Activated CD4-positive, CD25-positive, alpha-beta regulatory T cell treated with anti-CD3 and anti-CD28 coated beads, Interleukin-2, amount 50 U/mL, for 16 hours (primary cell): ENCODE measurements at regions not wholly inside any gene's neighbourhood (a gene's known extent, or its start where the extent isn't known, plus 50 kb on each side); places are given as distances from the start of the nearest gene placed in this dataset.
"Not testable (repeated sequence)": the region's sequence is repeated elsewhere in the genome, so short reads cannot be mapped to it uniquely, and the experiment has no call there.

ENCODE experiments used
- DNase-seq: peaks from one replicate; pipeline ENCODE4 v3.0.0-alpha.2; 2020; ENCODE audit warnings: low read depth, low spot score

DNA sequence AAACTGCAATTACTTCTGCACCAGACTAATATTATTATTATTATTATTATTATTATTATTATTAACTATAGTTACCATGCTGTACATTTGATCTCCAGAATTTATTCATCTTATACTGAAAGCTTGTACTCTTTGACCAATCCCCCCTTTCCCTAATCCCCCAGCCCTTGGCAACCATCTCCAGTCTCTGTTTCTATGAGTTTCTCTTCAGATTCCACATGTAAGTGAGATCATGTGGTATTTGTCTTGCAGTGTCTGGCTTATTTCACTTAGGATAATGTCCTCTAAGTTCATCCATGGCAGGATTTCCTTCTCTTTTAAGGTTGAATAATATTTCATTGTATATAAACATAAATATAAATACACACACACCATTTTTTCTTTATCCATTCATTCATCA, 287.0 kb upstream of the DAB2 start:
- no peak for DNase-seq

DNA sequence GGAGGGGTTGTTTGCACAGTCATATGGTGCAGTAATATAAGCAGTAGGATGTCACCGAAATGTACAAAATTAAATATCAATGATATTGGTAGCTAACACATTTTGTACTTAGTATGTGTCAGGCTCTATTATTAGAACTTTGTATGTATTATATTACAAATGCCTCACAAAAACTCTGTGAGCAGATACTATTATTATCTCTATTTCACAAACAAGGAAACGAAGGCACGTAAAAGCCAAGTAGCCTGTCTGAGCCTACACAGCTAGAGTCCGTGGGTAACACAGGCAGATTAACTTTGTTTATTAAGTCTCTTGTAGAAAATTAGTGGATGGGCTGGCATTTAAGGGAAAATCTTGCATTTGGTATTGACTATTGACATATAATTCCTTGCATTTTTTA, 284.3 kb upstream of the DAB2 start:
- no peak for DNase-seq

DNA sequence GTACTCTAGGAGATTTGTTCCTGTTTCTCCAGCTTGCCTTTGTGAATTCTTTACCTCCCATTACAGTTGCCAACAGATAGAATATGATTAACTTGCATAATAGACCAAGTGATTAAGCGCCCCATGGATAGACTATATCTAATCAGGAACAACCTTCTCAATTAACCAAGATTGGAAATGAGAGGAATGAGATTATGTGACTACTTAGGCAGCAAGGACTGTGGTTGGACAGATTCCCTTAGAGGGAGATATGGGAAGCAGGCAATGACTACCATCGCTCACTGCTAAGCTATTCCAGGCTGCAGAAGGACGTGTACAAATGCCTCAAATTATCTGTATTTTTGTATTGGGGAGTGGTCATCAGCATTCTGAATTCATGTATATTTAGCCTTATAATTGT, 278.1 kb upstream of the DAB2 start:
- DNase-seq, result no peak

DNA sequence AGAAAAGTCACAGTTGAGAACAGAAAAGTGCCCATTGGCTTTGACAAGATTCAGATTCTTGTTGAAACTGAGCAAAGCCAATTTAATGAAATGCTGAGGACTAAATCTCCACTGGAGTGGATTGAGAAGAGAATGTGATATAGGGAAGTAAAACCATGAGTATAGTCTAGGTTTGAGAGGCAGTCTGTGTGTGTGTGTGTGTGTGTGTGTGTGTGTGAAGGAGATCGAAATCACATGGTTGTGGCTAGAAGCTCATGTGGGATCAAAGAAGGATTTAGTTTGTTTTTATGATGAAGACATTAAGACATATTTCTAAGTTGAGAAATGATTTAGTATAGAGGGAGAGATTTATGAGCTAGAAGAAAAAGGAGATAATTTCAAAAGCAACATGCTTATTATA, 275.7 kb upstream of the DAB2 start:
- no peak for DNase-seq

DNA sequence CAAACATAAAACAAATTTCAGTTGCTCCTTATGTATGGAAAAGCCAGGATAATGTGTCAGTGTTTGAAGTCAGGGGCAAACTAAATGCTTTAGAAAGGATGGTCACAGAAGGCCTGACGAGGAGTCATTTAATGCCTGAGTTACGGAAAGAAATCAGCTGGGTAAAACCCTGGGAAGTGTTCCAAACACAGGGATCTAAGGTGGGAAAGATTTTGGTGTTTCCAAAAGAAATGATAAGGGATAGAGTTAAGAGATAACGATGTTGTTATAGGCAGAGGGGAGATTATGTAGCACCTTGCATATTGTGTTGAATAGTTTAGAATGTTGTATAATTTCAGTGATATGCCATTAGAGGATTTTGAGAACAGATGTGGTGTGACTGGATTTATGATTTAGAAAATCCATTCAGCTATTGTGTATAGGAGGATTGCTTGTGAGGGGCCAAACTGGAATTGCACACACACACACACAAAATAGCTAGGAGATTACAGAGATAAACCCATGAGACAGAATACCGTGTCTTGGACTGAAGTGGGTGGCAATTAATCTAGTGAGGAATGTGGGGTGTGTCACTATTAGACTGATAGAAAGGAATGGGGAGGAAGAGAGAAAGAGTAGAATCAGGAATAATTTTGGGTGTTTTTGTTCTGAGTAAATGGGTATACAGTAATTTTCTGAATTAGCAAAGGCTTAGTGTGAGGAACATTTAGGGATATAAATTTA, 274.2 kb upstream of the DAB2 start:
- no peak for DNase-seq

DNA sequence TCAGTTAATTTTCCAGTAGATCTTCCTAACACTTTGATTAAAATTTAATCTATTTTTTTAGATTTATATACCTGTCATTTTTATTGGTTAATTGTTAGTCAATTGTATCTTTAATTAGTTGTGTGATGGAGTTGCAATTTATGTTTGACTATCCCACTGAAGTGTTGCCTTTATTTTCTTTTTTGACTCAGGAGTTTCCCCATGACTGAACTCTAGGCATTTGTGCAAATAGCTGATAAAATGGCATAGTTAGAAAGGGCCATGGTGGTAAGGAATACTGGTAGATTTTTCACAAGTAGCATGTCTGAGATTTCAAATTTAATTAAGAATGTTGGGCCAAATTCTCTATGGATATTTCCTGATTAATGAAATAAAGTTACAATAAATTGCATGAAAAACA, 273.1 kb upstream of the DAB2 start:
- no peak for DNase-seq

DNA sequence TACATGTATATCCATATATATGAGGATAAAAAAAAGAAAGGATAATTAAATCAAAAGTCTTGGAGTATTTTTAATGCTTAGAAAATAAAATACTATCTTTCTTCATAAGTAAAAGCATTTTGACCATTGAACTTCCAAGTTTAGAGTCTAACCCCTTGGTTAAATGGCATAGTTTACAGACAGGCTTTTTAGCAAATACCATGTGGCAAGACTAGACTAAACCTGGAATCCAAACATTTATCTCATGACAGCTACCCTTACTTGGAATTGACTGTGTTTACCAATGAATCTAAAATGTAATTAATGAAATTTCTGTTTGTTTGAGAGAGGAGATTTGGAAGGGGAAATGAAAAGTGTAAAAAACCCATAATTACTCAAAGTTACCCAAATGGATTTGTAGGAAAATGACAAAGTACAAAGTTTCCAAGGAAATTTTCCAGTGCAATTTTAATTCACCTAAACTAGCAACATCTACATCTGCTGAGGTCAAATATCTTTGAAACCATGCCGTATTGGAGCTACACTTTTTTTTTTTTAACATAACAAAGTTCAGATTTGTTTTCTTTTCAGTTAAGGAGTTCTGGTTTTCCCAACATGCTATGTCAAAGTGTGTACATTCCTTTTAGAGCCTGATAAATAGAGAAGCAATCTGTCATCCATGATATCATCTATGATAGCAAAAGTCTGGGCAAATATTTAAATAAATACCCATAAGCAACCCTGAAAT, 272.1 kb upstream of the DAB2 start:
- no peak for DNase-seq

DNA sequence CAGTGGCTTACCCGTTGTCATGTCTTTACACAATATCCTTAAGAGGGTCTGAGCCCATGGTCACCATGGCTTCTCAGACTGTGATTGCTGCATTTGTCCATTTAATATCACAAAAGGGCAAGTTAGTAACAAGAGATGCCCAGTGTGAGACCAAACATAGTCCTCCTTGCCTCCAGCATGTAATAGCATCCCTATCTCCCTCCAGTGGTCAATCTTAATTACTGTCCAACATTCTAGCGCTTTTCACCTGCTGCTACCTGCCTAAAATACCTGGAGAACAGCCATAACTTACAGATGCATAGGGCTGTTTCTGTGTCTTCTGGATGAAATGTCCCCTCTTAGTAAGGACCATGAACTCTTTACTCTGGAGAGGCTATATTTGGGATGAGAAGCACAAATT, 267.2 kb upstream of the DAB2 start:
- DNase-seq, result no peak

DNA sequence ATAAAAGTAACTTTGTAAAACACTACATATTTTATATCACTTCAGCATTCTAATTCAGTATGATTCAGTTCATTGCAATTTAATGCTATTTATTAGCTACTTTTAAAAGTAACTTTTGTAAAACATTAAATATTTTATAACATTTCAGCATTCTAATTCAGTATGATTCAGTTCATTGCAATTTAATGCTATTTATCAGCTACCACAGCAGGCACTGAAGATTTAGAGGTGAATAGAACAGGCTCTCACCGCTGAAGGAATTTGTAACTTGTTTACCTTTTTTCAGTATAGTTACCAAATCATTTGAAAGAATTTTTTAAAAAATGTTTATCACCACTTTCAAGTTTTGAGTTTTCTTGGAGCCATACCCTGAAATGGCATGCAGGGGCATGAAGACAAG, 266.4 kb upstream of the DAB2 start:
- no peak for DNase-seq

DNA sequence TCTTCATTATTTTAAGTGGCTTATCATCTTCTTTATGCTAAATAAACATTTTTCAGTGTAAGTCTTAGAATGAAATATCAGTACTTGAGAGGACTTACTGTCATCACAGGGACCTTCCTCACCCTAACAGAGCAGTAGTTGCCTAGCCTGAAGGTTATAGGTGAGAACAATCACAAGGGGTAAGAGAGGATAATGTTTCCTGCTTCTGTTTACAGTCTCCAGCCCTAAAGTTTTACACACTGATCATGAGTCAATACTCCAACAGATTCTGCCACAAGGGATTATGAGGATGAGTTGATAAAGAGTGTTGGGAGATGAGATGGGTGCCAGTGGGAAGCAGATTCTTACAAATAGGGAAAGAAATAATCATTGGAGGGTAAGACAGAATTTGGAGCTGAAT, 265.1 kb upstream of the DAB2 start:
- no peak for DNase-seq

DNA sequence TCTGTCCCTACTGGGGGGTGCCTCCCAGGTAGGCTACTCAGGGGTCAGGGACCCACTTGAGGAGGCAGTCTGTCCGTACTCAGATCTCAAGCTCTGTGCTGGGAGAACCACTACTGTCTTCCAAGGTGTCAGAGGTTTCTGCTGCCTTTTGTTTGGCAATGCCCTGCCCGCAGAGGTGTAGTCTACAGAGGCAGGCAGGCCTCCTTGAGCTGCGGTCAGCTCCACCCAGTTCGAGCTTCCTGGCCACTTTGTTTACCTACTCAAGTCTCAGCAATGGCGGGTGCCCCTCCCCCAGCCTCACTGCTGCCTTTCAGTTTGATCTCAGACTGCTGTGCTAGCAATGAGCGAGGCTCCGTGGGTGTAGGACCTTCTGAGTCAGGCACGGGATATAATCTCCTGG, 263.1 kb upstream of the DAB2 start:
- DNase-seq, result not testable (repeated sequence)

DNA sequence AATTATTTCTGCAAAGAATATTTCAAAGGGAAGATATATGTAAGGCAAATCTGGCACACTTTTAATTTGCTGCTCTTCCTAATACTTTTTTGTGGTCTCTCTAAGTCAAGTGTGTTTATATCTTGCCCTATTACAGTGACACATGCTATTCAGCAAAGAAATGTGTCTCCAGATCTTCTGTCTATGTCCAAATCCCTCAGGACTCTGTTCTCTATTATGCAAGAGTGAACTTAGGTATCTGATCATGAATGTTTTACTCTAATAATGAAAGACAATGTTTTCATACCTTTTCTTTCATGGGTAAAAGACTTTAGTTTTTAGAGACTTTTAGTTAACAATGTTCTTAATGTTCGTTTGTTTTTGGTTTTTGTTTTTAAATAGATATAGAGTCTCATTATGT, 255.4 kb upstream of the DAB2 start:
- DNase-seq, result no peak

DNA sequence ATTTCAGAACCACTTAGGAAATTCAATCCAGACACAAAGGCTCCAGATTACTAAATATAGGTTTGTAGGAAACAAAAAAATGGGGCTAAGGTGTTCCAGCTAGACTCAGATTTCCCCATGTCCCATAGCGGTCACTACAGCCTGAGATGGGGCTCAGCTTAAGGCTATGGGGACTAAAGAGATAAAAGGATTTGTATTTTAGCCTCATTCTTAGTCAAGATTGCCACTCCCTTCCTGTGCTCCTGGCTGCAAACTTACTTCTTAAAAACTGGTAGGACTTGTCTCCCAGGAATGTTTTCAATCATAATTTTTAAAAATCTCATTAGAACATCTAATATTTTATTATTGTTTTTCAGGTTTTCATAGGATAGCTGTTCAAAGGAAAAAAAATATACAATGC, 253.8 kb upstream of the DAB2 start:
- no peak for DNase-seq

DNA sequence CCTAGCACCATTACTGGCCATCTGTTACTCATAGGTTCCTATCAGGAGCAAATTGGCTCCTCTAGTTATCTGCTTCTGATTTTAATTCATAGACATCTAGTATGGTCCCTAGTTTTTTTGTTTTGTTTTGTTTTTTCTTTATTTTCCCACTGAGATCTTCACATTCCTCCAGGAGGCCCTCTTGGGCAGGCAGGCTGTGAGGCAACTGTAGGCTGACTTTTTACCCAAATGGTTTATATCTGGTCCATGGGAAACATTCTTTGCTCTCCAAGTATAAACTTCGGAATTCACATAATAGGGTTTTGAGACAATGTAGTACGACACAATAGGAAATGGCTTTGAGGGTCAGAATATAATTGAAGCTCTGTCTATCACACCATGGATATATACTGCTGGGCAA, 250.9 kb upstream of the DAB2 start:
- no peak for DNase-seq

DNA sequence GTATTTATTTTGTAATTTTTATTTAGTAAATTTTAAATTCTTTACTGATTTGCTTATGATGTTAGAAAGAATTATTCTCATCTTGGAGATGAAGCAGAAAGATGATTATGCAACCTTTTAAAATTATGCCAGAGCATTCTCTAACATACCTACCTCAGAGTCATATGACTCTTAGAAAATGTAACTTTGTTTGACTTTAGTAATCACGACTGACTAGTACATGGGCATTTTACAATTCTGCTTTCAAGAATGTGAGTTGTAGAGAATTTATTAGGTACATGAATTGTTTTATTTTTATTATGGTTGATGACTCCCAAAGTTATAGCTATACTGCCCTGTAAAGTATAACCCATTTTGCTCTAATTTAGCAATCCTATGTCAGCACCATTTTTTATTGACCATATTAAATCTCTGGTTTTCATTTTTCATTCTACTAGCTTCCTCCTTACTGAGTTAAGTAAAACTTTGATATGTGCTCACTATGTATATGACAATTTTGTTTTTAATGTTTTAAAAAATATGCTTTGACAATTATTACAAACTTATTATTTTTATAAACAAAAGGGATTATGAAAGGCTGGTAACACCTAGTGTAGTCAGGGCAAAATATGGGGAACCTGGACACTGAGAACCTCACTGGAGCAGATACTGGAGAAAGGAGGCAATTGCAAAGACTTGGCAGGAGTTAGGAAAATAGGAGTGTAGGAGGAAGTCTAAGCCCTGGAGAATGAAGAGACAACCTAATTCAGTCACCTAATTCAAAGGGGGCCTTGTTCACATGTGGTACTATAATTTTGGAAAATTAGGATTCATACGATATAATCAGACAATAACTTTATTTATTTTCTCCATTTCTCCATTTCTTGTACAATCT, 249.7 kb upstream of the DAB2 start:
- DNase-seq, result no peak

DNA sequence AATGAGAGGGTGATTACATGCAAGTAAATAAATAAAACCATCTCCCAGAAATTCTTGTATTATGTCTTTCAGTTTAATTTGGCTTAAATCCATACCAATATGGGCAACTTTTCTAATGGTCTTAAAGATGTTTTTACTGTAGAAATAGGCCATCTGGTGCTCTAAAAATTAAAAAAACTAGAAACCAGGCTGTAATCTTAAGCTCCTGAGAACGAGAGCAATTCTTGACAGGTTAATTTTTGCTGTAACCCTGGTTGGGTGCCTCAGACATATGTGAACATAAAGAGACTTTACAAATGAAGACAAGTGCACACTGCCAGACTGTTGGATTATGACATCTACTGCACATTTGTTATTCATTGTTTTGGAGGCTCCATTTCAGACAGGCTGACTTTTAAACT, 246.8 kb upstream of the DAB2 start:
- no peak for DNase-seq

DNA sequence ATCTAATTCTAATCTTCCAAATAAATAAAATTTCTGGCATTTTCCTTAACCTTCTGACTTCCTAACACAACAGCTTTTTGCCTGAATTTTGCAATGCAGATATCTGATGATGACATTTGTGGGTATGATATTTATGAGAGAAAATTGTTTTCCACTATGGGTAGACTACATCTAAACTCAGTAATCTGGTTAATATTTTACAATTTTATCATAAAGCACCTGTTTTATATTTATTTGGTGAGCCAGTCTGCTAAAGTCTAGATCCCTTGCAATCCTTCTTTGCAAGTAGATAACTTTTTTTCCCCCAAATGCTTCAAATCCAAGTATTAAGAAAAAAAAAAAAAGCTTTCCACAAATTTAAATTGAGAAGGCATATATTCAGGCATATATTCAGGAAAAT, 246.2 kb upstream of the DAB2 start:
- no peak for DNase-seq

DNA sequence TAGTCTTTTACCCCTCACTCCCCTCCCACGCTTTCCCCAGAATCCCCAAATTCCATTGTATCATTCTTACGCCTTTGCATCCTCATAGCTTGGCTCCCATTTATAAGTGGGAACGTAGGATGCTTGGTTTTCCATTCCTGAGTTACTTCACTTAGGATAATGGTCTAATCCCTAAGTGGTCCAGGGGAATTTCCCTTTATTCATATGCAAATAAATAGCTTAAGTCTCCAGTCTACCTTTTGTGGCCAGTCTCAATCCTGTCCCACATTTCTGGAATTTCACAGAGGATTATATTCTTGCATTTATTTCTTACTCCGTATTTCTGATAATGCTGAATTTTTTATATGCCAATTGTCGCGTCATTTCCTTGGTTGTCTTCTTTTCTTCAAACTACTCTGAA, 245.6 kb upstream of the DAB2 start:
- DNase-seq, result no peak

DNA sequence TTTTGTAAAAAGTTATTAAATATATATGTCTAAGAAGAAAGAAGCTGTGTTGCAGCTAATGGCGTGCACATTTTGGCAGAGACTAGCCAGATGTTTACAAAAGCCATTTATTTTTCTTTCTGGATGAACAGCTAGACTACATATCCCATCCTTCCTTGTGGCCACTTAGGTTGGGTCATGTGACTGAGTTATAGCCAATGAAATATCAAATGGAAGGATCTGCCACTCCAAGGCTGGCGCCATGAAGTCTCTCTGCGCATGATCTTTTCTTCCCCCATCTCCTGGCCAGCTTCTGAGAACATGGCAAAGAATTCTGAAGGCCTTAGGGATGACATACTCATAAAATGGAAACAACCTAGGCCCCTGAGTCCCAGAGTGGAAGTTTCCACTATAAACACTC, 244.2 kb upstream of the DAB2 start:
- DNase-seq, result no peak

DNA sequence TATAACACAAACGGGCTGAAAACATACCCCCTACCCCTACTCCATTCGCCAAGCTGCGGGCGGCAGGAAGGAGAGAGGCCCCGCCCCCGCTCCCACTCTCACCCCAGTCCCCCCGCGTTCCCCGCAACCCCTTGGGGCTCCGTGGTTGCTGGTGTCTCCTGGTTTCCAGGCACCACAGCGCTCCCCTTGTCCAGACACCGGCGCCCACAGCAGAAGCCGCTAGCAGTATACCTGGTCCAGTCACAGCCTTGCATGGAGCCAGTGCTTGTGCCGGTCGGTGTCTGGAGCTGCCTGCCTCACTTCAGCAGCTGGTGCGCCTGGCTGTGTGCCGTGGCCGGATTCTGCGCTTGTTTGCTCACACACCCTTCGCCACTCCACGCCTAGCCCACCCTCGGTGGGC, 240.5 kb upstream of the DAB2 start:
- no peak for DNase-seq

DNA sequence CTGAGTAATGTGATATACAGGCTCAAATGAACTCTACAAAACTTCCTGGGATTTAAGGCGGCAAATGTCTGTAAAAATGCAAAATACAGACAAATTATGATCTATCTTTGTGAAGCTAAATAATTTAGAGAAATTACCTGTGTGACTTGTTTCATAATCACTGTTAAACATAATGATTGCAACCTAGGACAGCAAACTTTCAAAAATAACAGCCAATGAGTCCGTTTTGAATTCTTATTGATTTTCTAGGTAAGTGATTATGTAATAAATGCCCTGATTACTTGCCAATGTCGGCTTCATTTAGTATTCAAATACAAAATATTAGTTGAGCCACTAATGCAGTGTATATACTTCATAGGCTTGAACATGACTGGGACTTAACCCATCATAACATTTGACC, 238.2 kb upstream of the DAB2 start:
- DNase-seq, result no peak

DNA sequence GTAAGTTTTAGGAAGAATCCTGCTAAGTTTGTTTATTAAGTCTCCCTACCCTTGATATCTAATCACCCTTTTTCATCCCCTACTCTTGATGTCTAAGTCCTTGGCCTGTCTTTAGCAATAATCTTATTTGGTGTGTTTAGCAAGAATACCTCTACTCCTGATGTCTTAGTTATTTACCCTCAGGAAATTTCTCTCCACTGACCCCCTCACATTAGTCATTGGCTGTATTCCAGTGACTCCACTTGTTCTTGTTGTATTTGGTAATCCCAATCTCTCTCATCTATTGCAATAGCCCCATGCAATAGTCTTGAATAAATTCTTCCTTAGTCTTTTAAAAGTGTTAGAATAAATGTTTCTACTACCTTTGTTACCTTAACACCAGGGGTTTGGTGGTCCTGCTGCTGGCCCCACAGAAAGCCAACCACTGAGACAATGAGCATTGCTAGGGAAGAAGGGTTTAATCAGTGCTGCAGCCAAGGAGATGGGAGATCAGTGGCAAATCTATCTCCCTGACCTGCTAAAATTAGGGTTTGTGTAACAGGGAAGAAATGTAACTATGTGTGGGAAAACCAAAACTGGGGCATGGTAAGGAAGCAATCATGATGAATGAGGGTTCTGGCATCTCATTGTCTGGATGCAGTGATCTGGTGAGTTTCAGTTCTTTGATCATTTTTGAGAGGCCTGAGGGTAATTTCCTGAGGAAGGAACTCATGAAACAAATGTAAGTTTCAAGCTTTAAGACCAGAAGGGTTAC, 236.4 kb upstream of the DAB2 start:
- DNase-seq, result no peak
